ENCODE measurements at regions not wholly inside any gene's neighbourhood (a gene's known extent, or its start where the extent isn't known, plus 50 kb on each side); places are given as distances from the start of the nearest gene placed in this dataset.

GRCh38 chr5:61596265-61596664 lies 264.2 kb downstream of the ZSWIM6 start:
- no peak for DNase-seq

DNA sequence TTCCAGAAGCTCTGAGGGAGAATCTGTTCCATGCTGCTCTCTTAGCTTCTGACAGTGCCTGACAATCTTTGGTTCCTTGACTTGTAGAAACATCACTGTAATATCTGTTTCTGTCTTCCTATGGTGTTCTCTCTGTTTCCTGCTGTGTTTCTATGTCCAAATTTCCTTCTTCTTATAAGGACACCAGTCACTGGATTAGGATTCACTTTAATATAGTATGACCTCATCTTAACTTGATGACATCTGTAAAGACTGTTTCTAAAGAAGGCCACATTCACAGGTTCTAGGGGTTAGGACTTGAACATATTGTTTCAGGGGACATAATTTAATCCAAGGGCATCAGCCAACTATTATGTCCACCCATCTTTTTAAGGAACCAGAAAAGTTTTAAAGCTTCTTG lies 265.6 kb downstream of the ZSWIM6 start:
- DNase-seq: no peak

- no peak for DNase-seq
Observed at GRCh38 chr5:61598126-61598525, 266.1 kb downstream of the ZSWIM6 start.

- DNase-seq: no peak
Observed at GRCh38 chr5:61599370-61600122, 267.5 kb downstream of the ZSWIM6 start.

GRCh38 chr5:61600123-61600444 lies 268.0 kb downstream of the ZSWIM6 start:
- no peak for DNase-seq

- DNase-seq: no peak
Observed at GRCh38 chr5:61600945-61601511, 269.0 kb downstream of the ZSWIM6 start.

- DNase-seq: no peak
Observed at GRCh38 chr5:61603211-61603908, 271.3 kb downstream of the ZSWIM6 start.

DNA sequence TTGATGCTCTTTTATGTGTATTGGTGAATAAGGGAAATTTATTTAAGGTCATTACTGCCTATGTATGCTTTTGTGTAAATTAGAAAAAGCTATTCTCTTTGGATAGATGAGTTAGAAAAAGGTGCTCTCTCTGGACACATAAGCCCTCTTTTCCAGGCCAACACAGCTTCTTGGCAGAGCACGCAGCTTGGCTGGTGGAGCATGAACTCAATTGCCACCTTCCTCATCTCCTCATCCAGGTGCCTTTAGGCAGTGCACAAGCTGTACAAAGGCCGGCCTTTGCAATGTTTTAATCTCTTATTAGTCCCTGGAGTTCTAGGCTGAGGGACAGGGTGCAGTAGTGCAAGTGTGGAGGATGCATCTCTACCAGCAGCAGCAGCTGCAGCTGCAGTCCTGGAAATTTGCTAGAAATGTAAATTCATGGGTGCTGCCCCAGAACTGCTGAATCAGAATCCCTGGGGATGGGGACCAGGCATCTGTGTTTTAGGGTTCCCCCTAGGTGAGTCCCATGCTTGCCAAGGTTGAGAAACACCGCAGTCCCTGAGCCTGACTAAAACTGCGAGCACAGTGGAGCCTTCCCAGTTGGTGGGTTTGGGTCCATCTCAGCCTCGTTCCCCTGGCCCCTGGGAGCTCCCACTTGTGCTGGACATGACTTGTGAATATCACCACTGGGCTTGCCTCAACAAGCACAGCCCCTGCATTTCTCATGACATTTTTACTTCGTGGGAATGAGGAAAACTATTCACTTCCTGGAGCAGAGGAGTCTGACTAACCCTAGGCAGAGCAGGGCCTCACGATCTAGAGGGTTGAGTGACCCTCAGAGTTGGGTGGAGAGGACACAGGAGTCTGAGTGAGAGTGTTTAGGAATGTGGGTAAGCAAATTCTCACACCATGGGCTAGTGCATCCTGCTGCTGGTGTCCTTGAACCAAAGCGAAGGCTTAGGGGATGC lies 272.3 kb downstream of the ZSWIM6 start:
- DNase-seq: no peak

DNA sequence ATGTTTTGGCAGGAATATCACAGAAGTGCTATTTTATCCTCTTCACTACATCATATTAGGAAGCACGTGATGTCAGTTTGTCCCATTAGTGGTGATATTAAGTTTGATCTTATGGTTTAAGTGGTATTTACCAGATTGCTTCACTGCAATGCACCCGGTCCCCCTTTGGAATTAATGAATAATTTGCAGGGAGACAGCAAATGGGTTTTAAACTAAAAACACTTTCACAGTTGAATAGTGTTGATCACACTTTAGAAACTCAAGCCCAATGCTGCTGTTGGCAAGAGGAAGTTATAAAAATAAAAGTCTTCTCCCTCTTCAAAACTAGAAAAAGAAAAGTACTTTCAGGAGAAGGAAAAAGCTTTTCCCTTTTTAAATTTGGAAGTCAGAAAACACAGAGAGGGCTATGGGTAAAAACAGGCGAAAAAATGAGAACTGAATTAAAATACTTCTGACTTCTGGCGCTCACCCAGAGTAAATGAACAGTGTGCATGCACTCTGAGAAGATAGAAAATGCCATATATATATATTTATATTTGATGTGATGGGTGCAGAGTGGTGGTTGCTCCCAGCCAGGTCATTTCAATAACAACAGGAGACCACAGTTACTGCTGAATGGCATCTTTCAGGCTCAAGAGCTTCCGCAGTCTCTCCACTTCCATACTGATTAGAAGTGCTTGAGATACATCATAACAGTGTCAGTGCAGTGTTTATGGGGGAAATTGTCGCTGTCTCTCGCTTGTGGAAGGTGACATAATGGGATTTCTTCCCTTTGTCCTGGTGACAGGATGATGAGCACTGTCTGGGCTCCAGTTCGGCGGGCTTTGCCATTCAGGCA lies 278.0 kb downstream of the ZSWIM6 start:
- no peak for DNase-seq

- no peak for DNase-seq
Observed at GRCh38 chr5:61610678-61611024, 278.6 kb downstream of the ZSWIM6 start.

GRCh38 chr5:61612431-61612830 lies 280.4 kb downstream of the ZSWIM6 start:
- no peak for DNase-seq

DNA sequence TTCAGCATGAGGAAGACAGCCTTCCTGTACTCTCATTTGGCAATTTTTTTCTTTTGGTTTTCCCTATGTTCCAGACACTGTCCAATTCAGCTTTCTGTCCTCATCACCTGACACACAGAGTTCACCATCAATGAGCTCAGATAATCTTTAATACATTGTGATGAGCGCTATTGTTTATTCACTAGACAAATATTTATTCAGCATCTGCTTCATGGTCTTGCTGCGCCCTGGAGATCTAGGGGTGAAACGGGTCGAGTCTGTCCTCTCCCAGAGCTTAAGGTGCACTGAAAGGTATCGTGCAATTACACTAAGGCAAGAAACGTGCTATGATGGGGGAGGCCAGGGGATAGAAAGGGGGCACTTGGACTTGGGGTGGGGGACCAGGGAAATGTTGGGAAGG lies 281.6 kb downstream of the ZSWIM6 start:
- DNase-seq: no peak

DNA sequence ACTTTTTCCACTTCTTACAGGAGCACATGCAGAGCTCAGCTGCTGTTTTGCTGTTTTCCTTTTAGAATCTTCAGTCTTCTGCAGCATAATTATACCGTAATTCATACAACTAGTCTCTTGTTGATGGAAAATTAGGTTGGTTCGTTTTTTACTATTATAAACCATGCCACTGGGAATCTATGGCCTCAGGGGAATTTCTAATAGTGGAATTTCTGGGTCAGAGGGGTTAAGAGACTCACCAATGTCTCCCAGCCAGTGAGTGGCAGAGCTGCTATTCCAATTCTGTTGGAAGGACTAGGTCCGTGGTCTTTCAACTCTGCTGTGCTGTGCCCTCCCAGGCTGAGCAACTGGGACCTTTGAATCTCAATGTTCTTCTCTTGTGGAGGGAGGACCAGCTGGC lies 282.5 kb downstream of the ZSWIM6 start:
- DNase-seq: no peak

- DNase-seq: no peak
Observed at GRCh38 chr5:61617039-61617438, 285.0 kb downstream of the ZSWIM6 start.

GRCh38 chr5:61617995-61618525 lies 286.0 kb downstream of the ZSWIM6 start:
- no peak for DNase-seq

DNA sequence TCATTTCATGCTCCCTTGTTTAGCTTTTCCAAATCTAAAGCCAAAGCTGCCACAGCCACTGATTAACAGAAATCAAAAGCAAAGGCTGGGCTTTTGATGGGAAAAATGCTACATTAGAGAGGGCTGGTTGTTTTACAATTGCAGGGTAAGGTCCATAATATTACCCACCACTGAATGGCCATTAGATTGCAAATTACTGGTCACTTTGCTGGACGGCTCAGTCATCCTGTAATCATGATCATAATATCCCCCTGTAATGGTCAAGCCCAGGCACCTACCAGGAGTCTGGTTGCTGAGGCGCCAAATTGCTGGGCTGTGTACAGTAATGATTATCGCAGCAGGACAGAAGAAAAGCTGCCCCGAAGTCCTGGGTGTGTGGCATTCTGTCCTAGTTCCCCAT lies 286.5 kb downstream of the ZSWIM6 start:
- DNase-seq: no peak

- DNase-seq: no peak
Observed at GRCh38 chr5:61619289-61619688, 287.2 kb downstream of the ZSWIM6 start.

DNA sequence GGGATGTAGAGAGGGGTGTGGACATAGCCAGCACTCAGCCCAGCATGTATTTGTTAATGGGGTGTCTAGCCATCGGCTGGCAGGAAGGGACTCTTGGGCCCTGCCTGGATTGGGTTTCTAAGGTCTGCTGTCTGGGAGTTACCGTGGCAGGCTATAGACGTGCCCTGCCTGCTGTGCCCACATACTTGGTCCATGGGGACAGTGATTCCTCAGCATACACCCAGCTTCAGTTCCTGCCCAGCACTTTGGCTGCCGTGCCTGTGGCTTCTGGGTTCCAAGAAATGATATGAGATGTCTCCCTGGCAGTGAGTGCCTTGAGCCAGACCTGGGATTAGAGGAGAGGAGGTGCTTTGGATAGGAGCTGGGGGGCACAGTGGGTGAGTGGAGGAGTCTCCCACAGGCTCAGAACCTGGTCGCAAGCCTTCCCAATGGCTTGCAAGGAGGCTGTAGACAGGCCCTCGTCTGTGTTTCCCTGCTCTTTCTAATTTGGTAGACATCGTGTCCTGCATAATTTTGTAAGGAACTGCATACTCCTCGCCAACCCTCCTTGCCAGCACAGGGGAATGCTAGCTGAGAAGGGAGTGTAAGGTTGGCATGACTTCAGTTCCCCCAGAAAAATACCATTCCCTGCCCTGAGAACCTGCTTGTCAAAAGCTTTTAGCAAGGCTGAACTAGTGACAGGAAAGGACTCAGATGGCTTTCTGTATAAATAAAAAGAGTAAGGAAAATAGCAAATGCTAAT lies 287.9 kb downstream of the ZSWIM6 start:
- DNase-seq: no peak

DNA sequence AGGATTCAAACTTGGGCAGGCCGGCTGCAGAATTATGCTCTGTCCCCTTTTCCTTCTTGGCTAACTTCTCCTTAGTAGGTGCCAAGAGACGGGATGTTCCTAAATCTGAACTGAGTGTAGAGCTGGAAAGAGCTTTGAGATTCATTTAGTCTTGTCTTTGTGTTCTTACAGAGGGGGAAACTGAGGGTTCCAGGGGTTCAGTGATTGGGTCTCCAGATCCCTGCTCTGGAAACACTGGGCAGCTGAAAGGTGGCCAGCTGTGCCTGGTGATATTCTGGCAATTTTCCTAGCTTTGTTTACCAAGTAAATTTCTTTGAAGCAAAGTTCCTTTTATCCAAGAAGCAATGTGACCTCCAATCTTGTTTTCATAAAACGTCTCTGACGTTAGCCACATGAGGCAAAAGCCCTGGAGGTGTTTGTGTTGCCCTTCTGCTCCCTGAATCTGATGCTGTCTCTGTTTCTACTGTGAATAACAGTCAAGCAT lies 288.7 kb downstream of the ZSWIM6 start:
- DNase-seq: no peak

GRCh38 chr5:61621202-61621650 lies 289.2 kb downstream of the ZSWIM6 start:
- no peak for DNase-seq

- DNase-seq: no peak
Observed at GRCh38 chr5:61622156-61622555, 290.1 kb downstream of the ZSWIM6 start.

All from NCI-H774 (cell line).